ENCODE measurements at regions not wholly inside any gene's neighbourhood (a gene's known extent, or its start where the extent isn't known, plus 50 kb on each side); places are given as distances from the start of the nearest gene placed in this dataset.

GRCh38 chr7:144892761-144893160 lies 56.9 kb upstream of the TPK1 start:
- no peak overlapping the region for H3K27ac ChIP-seq
- no peak for DNase-seq
- H3K36me3 ChIP-seq, result no peaks in the 10 kb centered on the region
- no peaks in the 10 kb centered on the region for H3K4me1 ChIP-seq
- H3K27me3 ChIP-seq, result no peaks in the 10 kb centered on the region
- H3K9me3 ChIP-seq, result no peaks in the 10 kb centered on the region
- TF ChIP-seq POLR2A (IDR thresholded peaks at IDR 0.05), result no peak
- TF ChIP-seq, protein P1, sequence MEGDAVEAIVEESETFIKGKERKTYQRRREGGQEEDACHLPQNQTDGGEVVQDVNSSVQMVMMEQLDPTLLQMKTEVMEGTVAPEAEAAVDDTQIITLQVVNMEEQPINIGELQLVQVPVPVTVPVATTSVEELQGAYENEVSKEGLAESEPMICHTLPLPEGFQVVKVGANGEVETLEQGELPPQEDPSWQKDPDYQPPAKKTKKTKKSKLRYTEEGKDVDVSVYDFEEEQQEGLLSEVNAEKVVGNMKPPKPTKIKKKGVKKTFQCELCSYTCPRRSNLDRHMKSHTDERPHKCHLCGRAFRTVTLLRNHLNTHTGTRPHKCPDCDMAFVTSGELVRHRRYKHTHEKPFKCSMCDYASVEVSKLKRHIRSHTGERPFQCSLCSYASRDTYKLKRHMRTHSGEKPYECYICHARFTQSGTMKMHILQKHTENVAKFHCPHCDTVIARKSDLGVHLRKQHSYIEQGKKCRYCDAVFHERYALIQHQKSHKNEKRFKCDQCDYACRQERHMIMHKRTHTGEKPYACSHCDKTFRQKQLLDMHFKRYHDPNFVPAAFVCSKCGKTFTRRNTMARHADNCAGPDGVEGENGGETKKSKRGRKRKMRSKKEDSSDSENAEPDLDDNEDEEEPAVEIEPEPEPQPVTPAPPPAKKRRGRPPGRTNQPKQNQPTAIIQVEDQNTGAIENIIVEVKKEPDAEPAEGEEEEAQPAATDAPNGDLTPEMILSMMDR (IDR thresholded peaks at IDR 0.05), result no peak
- intact Hi-C loops (cut with DNase I; ENCODE audit: low total_unique reads), result no loop called here
- no peak overlapping the region for H3K4me3 ChIP-seq
